A549 (cell line): ENCODE measurements at regions not wholly inside any gene's neighbourhood (a gene's known extent, or its start where the extent isn't known, plus 50 kb on each side); places are given as distances from the start of the nearest gene placed in this dataset.

ENCODE experiments used
- EP300 ChIP-seq, 2 experiments: fragments of >200 bp; sonication (Bioruptor Twin); formaldehyde crosslinking; IDR thresholded peaks; 2 replicates in 1 of 2; 3 replicates in 1 of 2; pipeline ENCODE4 v1.6.1; 2016 to 2017
- MAZ ChIP-seq: fragments of 150-350 bp; IDR thresholded peaks from 2 replicates; pipeline ENCODE4 v1.6.1; 2014; ENCODE audit warnings: antibody characterized with exemption, low read depth, low read length, borderline replicate concordance
- TF ChIP-seq, protein P1 (sequence below): fragments of 250-450 bp; sonication (Bioruptor Pico); IDR thresholded peaks from 2 replicates; pipeline ENCODE4 v1.5.0; 2021; ENCODE audit warnings: mild to moderate bottlenecking, moderate library complexity, borderline replicate concordance
- TF ChIP-seq, protein P2 (sequence below): fragments of >200 bp; sonication (Bioruptor Twin); formaldehyde crosslinking; IDR thresholded peaks from 3 replicates; pipeline ENCODE4 v1.5.1; 2016

DNA sequence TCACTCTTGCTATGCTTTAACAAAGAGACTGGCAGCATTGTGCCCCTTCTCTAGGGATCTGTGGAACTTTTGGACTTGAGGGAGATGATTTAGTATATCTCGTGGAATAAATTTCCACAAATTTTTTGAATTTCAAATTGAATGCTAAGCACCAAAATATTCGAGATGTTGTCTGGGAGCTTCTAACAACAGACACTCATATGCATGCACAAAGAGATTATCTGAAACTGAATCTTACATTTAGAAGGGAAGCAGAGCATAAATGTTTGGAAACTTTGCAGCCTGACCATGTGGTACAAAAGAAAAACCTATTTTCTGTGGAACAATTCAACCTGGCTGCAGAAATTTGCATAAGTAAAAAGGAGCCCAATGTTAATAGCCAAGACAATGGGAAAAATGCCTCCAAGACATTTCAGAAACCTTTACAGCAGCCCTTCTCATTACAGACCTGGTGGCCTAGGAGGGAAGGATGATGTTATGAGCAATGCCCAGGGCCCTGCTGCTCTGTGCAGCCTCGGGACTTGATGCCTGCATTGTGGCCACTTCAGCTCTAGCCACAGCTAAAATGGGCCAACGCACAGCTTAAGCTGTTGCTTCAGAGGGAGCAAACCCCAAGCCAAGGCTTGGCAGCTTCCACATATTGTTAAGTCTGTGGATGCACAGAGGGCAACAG is 285.8 kb upstream of the FAM174A start:
- no peak for TF ChIP-seq EP300 (IDR thresholded peaks at IDR 0.05)
- no peak for TF ChIP-seq MAZ
- TF ChIP-seq, protein P1, sequence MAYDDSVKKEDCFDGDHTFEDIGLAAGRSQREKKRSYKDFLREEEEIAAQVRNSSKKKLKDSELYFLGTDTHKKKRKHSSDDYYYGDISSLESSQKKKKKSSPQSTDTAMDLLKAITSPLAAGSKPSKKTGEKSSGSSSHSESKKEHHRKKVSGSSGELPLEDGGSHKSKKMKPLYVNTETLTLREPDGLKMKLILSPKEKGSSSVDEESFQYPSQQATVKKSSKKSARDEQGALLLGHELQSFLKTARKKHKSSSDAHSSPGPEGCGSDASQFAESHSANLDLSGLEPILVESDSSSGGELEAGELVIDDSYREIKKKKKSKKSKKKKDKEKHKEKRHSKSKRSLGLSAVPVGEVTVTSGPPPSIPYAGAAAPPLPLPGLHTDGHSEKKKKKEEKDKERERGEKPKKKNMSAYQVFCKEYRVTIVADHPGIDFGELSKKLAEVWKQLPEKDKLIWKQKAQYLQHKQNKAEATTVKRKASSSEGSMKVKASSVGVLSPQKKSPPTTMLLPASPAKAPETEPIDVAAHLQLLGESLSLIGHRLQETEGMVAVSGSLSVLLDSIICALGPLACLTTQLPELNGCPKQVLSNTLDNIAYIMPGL (CRISPR knock-in tag): no peak
- TF ChIP-seq, protein P2, sequence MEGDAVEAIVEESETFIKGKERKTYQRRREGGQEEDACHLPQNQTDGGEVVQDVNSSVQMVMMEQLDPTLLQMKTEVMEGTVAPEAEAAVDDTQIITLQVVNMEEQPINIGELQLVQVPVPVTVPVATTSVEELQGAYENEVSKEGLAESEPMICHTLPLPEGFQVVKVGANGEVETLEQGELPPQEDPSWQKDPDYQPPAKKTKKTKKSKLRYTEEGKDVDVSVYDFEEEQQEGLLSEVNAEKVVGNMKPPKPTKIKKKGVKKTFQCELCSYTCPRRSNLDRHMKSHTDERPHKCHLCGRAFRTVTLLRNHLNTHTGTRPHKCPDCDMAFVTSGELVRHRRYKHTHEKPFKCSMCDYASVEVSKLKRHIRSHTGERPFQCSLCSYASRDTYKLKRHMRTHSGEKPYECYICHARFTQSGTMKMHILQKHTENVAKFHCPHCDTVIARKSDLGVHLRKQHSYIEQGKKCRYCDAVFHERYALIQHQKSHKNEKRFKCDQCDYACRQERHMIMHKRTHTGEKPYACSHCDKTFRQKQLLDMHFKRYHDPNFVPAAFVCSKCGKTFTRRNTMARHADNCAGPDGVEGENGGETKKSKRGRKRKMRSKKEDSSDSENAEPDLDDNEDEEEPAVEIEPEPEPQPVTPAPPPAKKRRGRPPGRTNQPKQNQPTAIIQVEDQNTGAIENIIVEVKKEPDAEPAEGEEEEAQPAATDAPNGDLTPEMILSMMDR: no peak
